ENCODE measurements at regions not wholly inside any gene's neighbourhood (a gene's known extent, or its start where the extent isn't known, plus 50 kb on each side); places are given as distances from the start of the nearest gene placed in this dataset.

GRCh38 chr13:90630716-90631115, 716.8 kb upstream of the MIR17HG start:
- TF ChIP-seq EP300 (IDR thresholded peaks at IDR 0.05) (no peak), POLR2A (IDR thresholded peaks at IDR 0.05) (no peak)
- TF ChIP-seq, protein P1, sequence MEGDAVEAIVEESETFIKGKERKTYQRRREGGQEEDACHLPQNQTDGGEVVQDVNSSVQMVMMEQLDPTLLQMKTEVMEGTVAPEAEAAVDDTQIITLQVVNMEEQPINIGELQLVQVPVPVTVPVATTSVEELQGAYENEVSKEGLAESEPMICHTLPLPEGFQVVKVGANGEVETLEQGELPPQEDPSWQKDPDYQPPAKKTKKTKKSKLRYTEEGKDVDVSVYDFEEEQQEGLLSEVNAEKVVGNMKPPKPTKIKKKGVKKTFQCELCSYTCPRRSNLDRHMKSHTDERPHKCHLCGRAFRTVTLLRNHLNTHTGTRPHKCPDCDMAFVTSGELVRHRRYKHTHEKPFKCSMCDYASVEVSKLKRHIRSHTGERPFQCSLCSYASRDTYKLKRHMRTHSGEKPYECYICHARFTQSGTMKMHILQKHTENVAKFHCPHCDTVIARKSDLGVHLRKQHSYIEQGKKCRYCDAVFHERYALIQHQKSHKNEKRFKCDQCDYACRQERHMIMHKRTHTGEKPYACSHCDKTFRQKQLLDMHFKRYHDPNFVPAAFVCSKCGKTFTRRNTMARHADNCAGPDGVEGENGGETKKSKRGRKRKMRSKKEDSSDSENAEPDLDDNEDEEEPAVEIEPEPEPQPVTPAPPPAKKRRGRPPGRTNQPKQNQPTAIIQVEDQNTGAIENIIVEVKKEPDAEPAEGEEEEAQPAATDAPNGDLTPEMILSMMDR (IDR thresholded peaks at IDR 0.05) = no peak
- Histone ChIP-seq H3K27ac (no peak overlapping the region), H3K4me1 (ENCODE audit: insufficient read depth) (no peaks in the 10 kb centered on the region), H3K9me3 (no peaks in the 10 kb centered on the region), H3K4me3 (no peak overlapping the region), H3K27me3 (no peaks in the 10 kb centered on the region), H3K36me3 (no peaks in the 10 kb centered on the region)
- DNase-seq = no peak
- intact Hi-C loops (cut with DNase I) = no loop called here
- 91 to 96% (median 93%) methylated on average over 3 of the region's 3 CpGs for WGBS, 3 donors

DNA sequence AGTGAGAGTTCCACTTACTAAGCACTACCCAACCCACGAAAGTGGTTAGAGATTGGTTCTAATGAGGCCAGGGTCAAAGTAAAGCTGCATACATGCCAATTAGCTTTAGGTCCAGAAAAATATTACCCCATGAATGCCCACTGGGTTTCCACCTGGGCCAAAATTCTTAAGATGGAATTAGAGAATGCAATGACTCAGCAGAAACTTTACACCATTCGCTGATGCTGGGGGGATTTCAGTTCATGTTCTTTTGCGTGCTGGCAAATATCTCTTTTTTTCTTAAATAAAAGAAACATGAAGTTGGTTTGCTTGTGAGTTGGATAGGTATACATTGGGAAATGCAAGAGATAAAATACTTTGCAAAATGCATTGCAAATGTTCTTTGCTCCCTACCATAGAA, 715.3 kb upstream of the MIR17HG start:
- Histone ChIP-seq H3K4me3 (no peak overlapping the region), H3K4me1 (ENCODE audit: insufficient read depth) (no peaks in the 10 kb centered on the region), H3K9me3 (no peaks in the 10 kb centered on the region), H3K36me3 (no peaks in the 10 kb centered on the region), H3K27me3 (no peaks in the 10 kb centered on the region), H3K27ac (no peak overlapping the region)
- 85 to 88% (median 87%) methylated on average over 3 of the region's 3 CpGs for WGBS, 3 donors
- TF ChIP-seq, protein P1 (IDR thresholded peaks at IDR 0.05) = no peak
- TF ChIP-seq POLR2A (IDR thresholded peaks at IDR 0.05) = no peak
- TF ChIP-seq EP300 (IDR thresholded peaks at IDR 0.05) = no peak
- intact Hi-C loops (cut with DNase I) = loop anchor here in 1 of 4 donors (1.0 kb wide), 1 partner anchor 17 kb away; no protein-coding TSS in a partner anchor
- DNase-seq = no peak

DNA sequence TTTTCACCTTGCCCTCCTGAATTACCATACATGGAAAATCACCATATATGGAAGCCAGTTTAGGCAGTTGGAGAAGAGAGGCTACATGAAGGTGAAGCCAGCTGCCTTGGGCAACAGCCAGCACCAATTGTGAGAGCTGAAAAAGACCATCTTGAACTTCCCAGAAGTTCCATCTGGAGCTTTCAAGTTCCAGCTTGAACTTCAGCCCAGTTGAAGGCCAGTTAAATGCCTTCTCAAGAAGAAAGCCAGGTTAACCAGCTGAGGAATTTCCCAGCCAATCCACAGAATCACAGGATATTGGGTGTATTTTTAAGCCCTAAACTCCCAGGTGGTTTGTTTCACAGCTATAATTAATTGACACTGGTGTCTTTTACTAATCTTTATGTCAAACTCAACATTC, 713.6 kb upstream of the MIR17HG start:
- TF ChIP-seq EP300 (IDR thresholded peaks at IDR 0.05) (no peak), POLR2A (IDR thresholded peaks at IDR 0.05) (no peak)
- TF ChIP-seq, protein P1 (IDR thresholded peaks at IDR 0.05) = no peak
- intact Hi-C loops (cut with DNase I) = no loop called here
- no peaks in the 10 kb centered on the region for H3K9me3 ChIP-seq
- DNase-seq = no peak
- no peak overlapping the region for H3K27ac ChIP-seq
- no peaks in the 10 kb centered on the region for H3K4me1 ChIP-seq (ENCODE audit: insufficient read depth)
- H3K4me3 ChIP-seq = no peak overlapping the region
- no peaks in the 10 kb centered on the region for H3K27me3 ChIP-seq
- no peaks in the 10 kb centered on the region for H3K36me3 ChIP-seq

DNA sequence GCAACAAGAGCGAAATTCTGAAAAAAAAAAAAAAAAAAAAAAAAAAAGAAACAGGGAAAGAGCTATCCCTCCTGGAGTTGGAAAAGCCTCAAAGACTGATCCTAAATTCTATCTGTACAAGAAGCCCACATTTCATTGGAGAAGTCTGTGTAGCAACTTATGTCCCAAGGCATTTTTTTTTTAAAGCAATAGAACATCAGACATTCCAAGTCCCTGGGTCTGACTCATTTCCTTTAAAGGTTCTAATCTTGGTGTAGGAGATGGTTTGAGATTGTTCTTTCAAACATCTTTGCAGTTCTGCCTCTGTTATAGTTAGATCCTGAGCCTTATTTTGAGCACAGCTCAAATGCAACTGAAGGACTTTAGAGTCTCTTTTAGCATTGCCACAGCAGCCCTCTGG, 706.5 kb upstream of the MIR17HG start:
- intact Hi-C loops (cut with DNase I) = no loop called here
- TF ChIP-seq POLR2A (IDR thresholded peaks at IDR 0.05) = no peak
- TF ChIP-seq, protein P1 (IDR thresholded peaks at IDR 0.05) = no peak
- TF ChIP-seq EP300 (IDR thresholded peaks at IDR 0.05) = no peak
- Histone ChIP-seq H3K4me1 (ENCODE audit: insufficient read depth) (no peaks in the 10 kb centered on the region), H3K4me3 (no peak overlapping the region), H3K27me3 (no peaks in the 10 kb centered on the region), H3K36me3 (no peaks in the 10 kb centered on the region), H3K9me3 (no peaks in the 10 kb centered on the region), H3K27ac (no peak overlapping the region)
- no peak for DNase-seq
- WGBS, 3 donors = 88 to 100% (median 95%) methylated on average over 1 of the region's 1 CpG

- H3K4me3 ChIP-seq = no peak overlapping the region
- 89 to 91% (median 89%) methylated on average over 2 of the region's 2 CpGs for WGBS, 3 donors
Observed at GRCh38 chr13:90641884-90642283, 705.6 kb upstream of the MIR17HG start.

More at GRCh38 chr13:90641884-90642283, 705.6 kb upstream of the MIR17HG start:
- Histone ChIP-seq H3K36me3 (no peaks in the 10 kb centered on the region), H3K4me1 (ENCODE audit: insufficient read depth) (no peaks in the 10 kb centered on the region), H3K27me3 (no peaks in the 10 kb centered on the region), H3K27ac (no peak overlapping the region), H3K9me3 (no peaks in the 10 kb centered on the region)
- no peak for DNase-seq
- intact Hi-C loops (cut with DNase I) = no loop called here
- TF ChIP-seq POLR2A (IDR thresholded peaks at IDR 0.05) (no peak), EP300 (IDR thresholded peaks at IDR 0.05) (no peak)
- TF ChIP-seq, protein P1 (IDR thresholded peaks at IDR 0.05) = no peak

Data from ovary (tissue), 7 donors.